DND-41 (cell line): ENCODE measurements at regions not wholly inside any gene's neighbourhood (a gene's known extent, or its start where the extent isn't known, plus 50 kb on each side); places are given as distances from the start of the nearest gene placed in this dataset.

Experiments used
- ATAC-seq: fragments of 200-7000 bp; cut with Tn5 transposase; 3 replicates; pipeline ENCODE4 v1.9.1; 2021; ENCODE audit warnings: low read depth; ENCODE audit not compliant: insufficient read depth
- DNase-seq: peaks from one replicate; pipeline ENCODE4 v3.0.0-alpha.2; 2020
- H2AFZ ChIP-seq: 2 replicates; pipeline ENCODE4 v1.6.0; 2012; ENCODE audit warnings: low read depth, low read length
- H3K27ac ChIP-seq: 2 replicates; pipeline ENCODE4 v1.5.1; 2012; ENCODE audit warnings: low read length, inconsistent platforms
- H3K27me3 ChIP-seq: fragments of 200-600 bp; sonication (generic); 2 replicates; pipeline ENCODE4 v1.6.0; 2012; ENCODE audit warnings: low read length, mild to moderate bottlenecking, inconsistent platforms; ENCODE audit not compliant: insufficient read depth, poor library complexity
- H3K36me3 ChIP-seq: 2 replicates; pipeline ENCODE4 v1.5.1; 2012; ENCODE audit warnings: low read length, inconsistent platforms; ENCODE audit not compliant: insufficient read depth
- H3K4me1 ChIP-seq: 2 replicates; pipeline ENCODE4 v1.5.1; 2012; ENCODE audit warnings: mild to moderate bottlenecking, low read length; ENCODE audit not compliant: insufficient read depth
- H3K4me2 ChIP-seq: 2 replicates; pipeline ENCODE4 v1.6.0; 2012; ENCODE audit warnings: mild to moderate bottlenecking, moderate library complexity, low read length, inconsistent platforms; ENCODE audit not compliant: insufficient read depth
- H3K4me3 ChIP-seq, 2 experiments: fragments of 200-600 bp in 1 of 2; shearing (Covaris generic) in 1 of 2; 2 replicates each; pipeline ENCODE4 v1.5.1; 2012 to 2016; ENCODE audit warnings: inconsistent platforms in 2 of 2, low read length in 2 of 2, mild to moderate bottlenecking in 2 of 2, low read depth in 1 of 2, moderate library complexity in 1 of 2
- H3K79me2 ChIP-seq: 2 replicates; pipeline ENCODE4 v1.6.0; 2012; ENCODE audit warnings: low read length, inconsistent platforms; ENCODE audit not compliant: insufficient read depth
- H3K9ac ChIP-seq: 2 replicates; pipeline ENCODE4 v1.6.0; 2012; ENCODE audit warnings: low read depth, mild to moderate bottlenecking, inconsistent platforms, low read length, moderate library complexity
- H3K9me3 ChIP-seq: 2 replicates; pipeline ENCODE4 v1.5.1; 2012; ENCODE audit warnings: low read length, moderate library complexity, mild to moderate bottlenecking, inconsistent platforms; ENCODE audit not compliant: insufficient read depth, severe bottlenecking
- H4K20me1 ChIP-seq: 2 replicates; pipeline ENCODE4 v1.6.0; 2012; ENCODE audit warnings: low read length; ENCODE audit not compliant: insufficient read depth
- CTCF ChIP-seq: IDR thresholded peaks from 2 replicates; pipeline ENCODE4 v1.5.1; 2012; ENCODE audit warnings: borderline replicate concordance, low read length, moderate library complexity, mild to moderate bottlenecking; ENCODE audit not compliant: poor library complexity, severe bottlenecking; ENCODE audit errors: extremely low read depth
- EZH2 ChIP-seq: IDR thresholded peaks from 3 replicates; pipeline ENCODE4 v1.6.1; 2012; ENCODE audit warnings: borderline replicate concordance, low read depth, mild to moderate bottlenecking, moderate library complexity, low read length, inconsistent platforms; ENCODE audit not compliant: severe bottlenecking

GRCh38 chr1:8217809-8218208, 100.1 kb upstream of the SLC45A1 start:
- no peak for TF ChIP-seq EZH2
- no peak for TF ChIP-seq CTCF
- Histone ChIP-seq H3K27me3 (no peaks in the 10 kb centered on the region), H3K36me3 (no peaks in the 10 kb centered on the region), H2AFZ (no peak overlapping the region), H3K4me3 (no peak overlapping the region), H3K27ac (no peak overlapping the region), H4K20me1 (0 out of 2 replicates have a peak, but pooled peaks cover 7% of the 10 kb centered on the region), H3K9ac (no peak overlapping the region), H3K79me2 (no peaks in the 10 kb centered on the region), H3K4me1 (no peaks in the 10 kb centered on the region), H3K4me2 (no peak overlapping the region), H3K9me3 (no peaks in the 10 kb centered on the region)
- ATAC-seq (no peak), DNase-seq (no peak)

- no peak for DNase-seq
- no peak for ATAC-seq
- H3K4me1 ChIP-seq, result no peaks in the 10 kb centered on the region
- H3K4me3 ChIP-seq, result no peak overlapping the region
- H3K27me3 ChIP-seq, result peaks cover 2% of the 10 kb centered on the region
- no peak overlapping the region for H3K4me2 ChIP-seq
- no peak overlapping the region for H3K9ac ChIP-seq
- no peak overlapping the region for H2AFZ ChIP-seq
- H3K27ac ChIP-seq, result no peak overlapping the region
- no peaks in the 10 kb centered on the region for H3K9me3 ChIP-seq
- 0 out of 2 replicates have a peak, but pooled peaks cover 7% of the 10 kb centered on the region for H4K20me1 ChIP-seq
- no peaks in the 10 kb centered on the region for H3K79me2 ChIP-seq
- TF ChIP-seq CTCF (no peak), EZH2 (no peak)
- no peaks in the 10 kb centered on the region for H3K36me3 ChIP-seq
Observed at GRCh38 chr1:8217011-8217711, 100.8 kb upstream of the SLC45A1 start.

- Histone ChIP-seq H3K4me2 (no peak overlapping the region), H3K9me3 (no peaks in the 10 kb centered on the region), H3K9ac (no peak overlapping the region), H3K79me2 (no peaks in the 10 kb centered on the region), H3K4me3 (no peak overlapping the region), H3K36me3 (no peaks in the 10 kb centered on the region), H4K20me1 (0 out of 2 replicates have a peak, but pooled peaks cover 7% of the 10 kb centered on the region), H3K4me1 (no peaks in the 10 kb centered on the region), H3K27me3 (peaks cover 2% of the 10 kb centered on the region), H2AFZ (no peak overlapping the region), H3K27ac (no peak overlapping the region)
- TF ChIP-seq CTCF (no peak), EZH2 (no peak)
- DNase-seq (no peak), ATAC-seq (no peak)
Observed at GRCh38 chr1:8216005-8216404, 101.9 kb upstream of the SLC45A1 start.
